H1 (cell line): ENCODE measurements at regions not wholly inside any gene's neighbourhood (a gene's known extent, or its start where the extent isn't known, plus 50 kb on each side); places are given as distances from the start of the nearest gene placed in this dataset.

Source experiments
- CTCF ChIA-PET: fragments of 300-600 bp; sonication (Branson Sonifier 250); formaldehyde crosslinking; loops from one replicate; lab custom pipeline; 2021; ENCODE audit not compliant: partially characterized antibody; lab: Charles Lee
- POLR2A ChIA-PET: fragments of 300-600 bp; sonication (Branson Sonifier 250); formaldehyde crosslinking; loops from one replicate; lab custom pipeline; 2021; ENCODE audit warnings: inconsistent platforms; ENCODE audit not compliant: partially characterized antibody; lab: Charles Lee
- DNase-seq, 2 experiments: peaks; one replicate each; pipeline versions ENCODE4 v3.0.0 to v3.0.0-alpha.2; 2010 to 2022; ENCODE audit warnings: low spot score in 2 of 2, low read depth in 1 of 2, mixed read lengths in 1 of 2
- FAIRE-seq: peaks from 2 replicates; lab custom pipeline; 2011; peaks lifted over from hg19 to GRCh38; lab: Jason Lieb, UNC
- H2AFZ ChIP-seq: 2 replicates; pipeline ENCODE4 v1.8.1; 2012; ENCODE audit warnings: low read length, inconsistent platforms
- H2AK5ac ChIP-seq: 2 replicates; pipeline ENCODE4 v1.6.1; 2013; ENCODE audit warnings: low read depth, low read length
- H2BK120ac ChIP-seq: replicated peaks from 2 replicates; pipeline ENCODE3; 2013; ENCODE audit warnings: low read depth, low read length, inconsistent platforms
- H2BK12ac ChIP-seq: 2 replicates; pipeline ENCODE4 v1.6.1; 2013; ENCODE audit warnings: low read depth, low read length
- H2BK15ac ChIP-seq: 2 replicates; pipeline ENCODE4 v1.6.1; 2013; ENCODE audit warnings: low read length
- H2BK20ac ChIP-seq: 2 replicates; pipeline ENCODE4 v1.6.1; 2013; ENCODE audit warnings: low read length
- H2BK5ac ChIP-seq: 2 replicates; pipeline ENCODE4 v1.6.1; 2013; ENCODE audit warnings: low read depth, low read length
- H3K14ac ChIP-seq: 2 replicates; pipeline ENCODE4 v1.6.1; 2013; ENCODE audit warnings: inconsistent platforms; ENCODE audit not compliant: insufficient read length
- H3K18ac ChIP-seq: 2 replicates; pipeline ENCODE4 v1.6.1; 2013; ENCODE audit warnings: low read length; ENCODE audit errors: extremely low read depth
- H3K23ac ChIP-seq: 2 replicates; pipeline ENCODE4 v1.6.1; 2013; ENCODE audit warnings: inconsistent platforms; ENCODE audit not compliant: insufficient read length
- H3K23me2 ChIP-seq: 2 replicates; pipeline ENCODE4 v1.6.1; 2013; ENCODE audit warnings: low read depth, low read length
- H3K27ac ChIP-seq: 2 replicates; pipeline ENCODE4 v1.6.1; 2011; ENCODE audit warnings: low read depth, low read length, inconsistent platforms
- H3K27me3 ChIP-seq, 4 experiments: replicated peaks in 1 of 4; 1 replicate in 1 of 4; 2 replicates in 3 of 4; pipeline versions ENCODE4 v1.6.1 to v1.8.1; 2011 to 2013; ENCODE audit warnings: low read length in 3 of 4, mild to moderate bottlenecking in 3 of 4, inconsistent platforms in 2 of 4, mixed read lengths in 2 of 4, moderate library complexity in 1 of 4; ENCODE audit not compliant: control insufficient read depth in 3 of 4, insufficient read depth in 3 of 4; ENCODE audit errors: extremely low read depth in 1 of 4
- H3K36me3 ChIP-seq, 4 experiments: 2 replicates each; pipeline versions ENCODE4 v1.6.1 to v1.8.1; 2011 to 2013; ENCODE audit warnings: mild to moderate bottlenecking in 4 of 4, low read length in 3 of 4, moderate library complexity in 2 of 4, control low read depth in 1 of 4, inconsistent platforms in 1 of 4; ENCODE audit not compliant: insufficient read depth in 4 of 4, control insufficient read depth in 2 of 4
- H3K4ac ChIP-seq: replicated peaks from 2 replicates; pipeline ENCODE3; 2013; ENCODE audit warnings: low read length, low read depth, mixed read lengths, inconsistent platforms; ENCODE audit not compliant: insufficient read length
- H3K4me1 ChIP-seq, 4 experiments: replicated peaks in 1 of 4; 1 replicate in 1 of 4; 2 replicates in 3 of 4; pipeline versions ENCODE4 v1.6.1 to v1.8.1; 2011 to 2013; ENCODE audit warnings: low read length in 3 of 4, inconsistent platforms in 2 of 4, mixed read lengths in 1 of 4; ENCODE audit not compliant: insufficient read depth in 4 of 4, control insufficient read depth in 3 of 4
- H3K4me2 ChIP-seq, 2 experiments: 2 replicates each; pipeline versions ENCODE4 v1.6.1 to v1.8.1; 2011 to 2013; ENCODE audit warnings: low read depth in 2 of 2, low read length in 2 of 2, control low read depth in 1 of 2, inconsistent platforms in 1 of 2, mild to moderate bottlenecking in 1 of 2; ENCODE audit not compliant: insufficient read depth in 1 of 2
- H3K4me3 ChIP-seq, 4 experiments: fragments of 200-600, 300-600 bp in 1 of 4; sonication (generic), shearing (Covaris generic), sonication (Bioruptor Twin) in 1 of 4; 2 replicates each; pipeline versions ENCODE4 v1.5.1 to v1.8.1; 2011 to 2016; ENCODE audit warnings: low read length in 4 of 4, low read depth in 3 of 4, control low read depth in 2 of 4, inconsistent platforms in 2 of 4, mild to moderate bottlenecking in 2 of 4, mixed read lengths in 1 of 4, moderate library complexity in 1 of 4; ENCODE audit not compliant: insufficient read depth in 2 of 4; ENCODE audit errors: extremely low read depth in 1 of 4
- H3K56ac ChIP-seq: replicated peaks from 2 replicates; pipeline ENCODE3; 2013; ENCODE audit warnings: low read depth, mild to moderate bottlenecking, mixed read lengths, low read length, inconsistent platforms; ENCODE audit not compliant: insufficient read length
- H3K79me1 ChIP-seq: 2 replicates; pipeline ENCODE4 v1.6.1; 2013; ENCODE audit warnings: low read depth, low read length, control low read depth
- H3K79me2 ChIP-seq, 2 experiments: 2 replicates each; pipeline versions ENCODE4 v1.6.1 to v1.8.1; 2012 to 2013; ENCODE audit warnings: low read length in 2 of 2, mild to moderate bottlenecking in 2 of 2, inconsistent platforms in 1 of 2; ENCODE audit not compliant: insufficient read depth in 2 of 2, control insufficient read depth in 1 of 2
- H3K9ac ChIP-seq, 4 experiments: replicated peaks in 1 of 4; 1 replicate in 1 of 4; 2 replicates in 3 of 4; pipeline versions ENCODE4 v1.6.1 to v1.8.1; 2011 to 2013; ENCODE audit warnings: low read depth in 3 of 4, low read length in 3 of 4, control low read depth in 2 of 4, mild to moderate bottlenecking in 2 of 4, moderate library complexity in 2 of 4, inconsistent platforms in 1 of 4; ENCODE audit errors: extremely low read depth in 1 of 4
- H3K9me3 ChIP-seq, 2 experiments: 2 replicates each; pipeline versions ENCODE4 v1.6.1 to v1.8.1; 2012 to 2013; ENCODE audit warnings: mild to moderate bottlenecking in 2 of 2, moderate library complexity in 2 of 2, control low read depth in 1 of 2, inconsistent platforms in 1 of 2, low read depth in 1 of 2, low read length in 1 of 2, mixed read lengths in 1 of 2; ENCODE audit not compliant: insufficient read depth in 2 of 2
- H4K20me1 ChIP-seq, 2 experiments: replicated peaks in 1 of 2; 2 replicates each; pipeline versions ENCODE3 to v1.8.1; 2011 to 2013; ENCODE audit warnings: inconsistent platforms in 2 of 2, low read length in 2 of 2, mild to moderate bottlenecking in 1 of 2; ENCODE audit not compliant: insufficient read depth in 2 of 2, control insufficient read depth in 1 of 2
- H4K5ac ChIP-seq: 2 replicates; pipeline ENCODE4 v1.6.1; 2013; ENCODE audit warnings: low read length, low read depth, mixed read lengths, inconsistent platforms; ENCODE audit not compliant: insufficient read length
- H4K8ac ChIP-seq: 2 replicates; pipeline ENCODE4 v1.8.0; 2013; ENCODE audit warnings: mild to moderate bottlenecking, moderate library complexity, low read length, inconsistent platforms; ENCODE audit not compliant: insufficient read depth; ENCODE audit errors: extremely low read depth
- H4K91ac ChIP-seq: replicated peaks from 2 replicates; pipeline ENCODE3; 2013; ENCODE audit warnings: low read length, mixed read lengths, inconsistent platforms; ENCODE audit not compliant: insufficient read length
- WGBS, 2 experiments: shearing (Covaris generic) in 1 of 2; methylation state at CpG; one replicate each; pipeline versions ENCODE4 v1.1.6 to v1.1.7; 2013 to 2015; ENCODE audit warnings: low lambda C conversion rate in 2 of 2, mixed read lengths in 2 of 2, inconsistent platforms in 1 of 2, low coverage in 1 of 2, missing lambda C conversion rate in 1 of 2; ENCODE audit not compliant: insufficient replicate concordance in 2 of 2, insufficient coverage in 1 of 2, insufficient read length in 1 of 2; ENCODE audit errors: extremely low coverage in 1 of 2, missing lambda C conversion rate in 1 of 2; 5-methylcytosine and 5-hydroxymethylcytosine counted together
- TF ChIP-seq, protein P1 (sequence below): IDR thresholded peaks from 2 replicates; pipeline ENCODE4 v1.6.1; 2012; ENCODE audit warnings: low read length, inconsistent platforms

DNA sequence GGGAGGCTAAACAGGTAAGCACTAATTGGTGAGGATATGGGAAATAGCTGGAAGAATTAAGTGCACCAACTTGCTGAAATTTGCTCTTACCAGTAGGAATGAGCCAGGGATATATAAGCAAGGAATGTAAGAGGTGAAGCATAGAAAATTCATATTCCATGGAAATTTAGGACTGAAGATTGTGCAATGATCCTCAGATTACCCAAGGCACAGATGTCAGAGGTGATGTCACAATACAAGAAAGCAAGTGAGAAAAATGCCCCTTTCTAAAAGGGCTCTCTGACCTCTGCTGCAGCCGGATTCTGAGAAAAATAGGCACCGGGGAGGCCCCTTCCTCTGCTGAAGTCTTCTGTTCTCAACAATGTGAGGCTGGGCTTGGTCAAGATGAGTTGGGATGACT lies 112.3 kb upstream of the ZNF678 start:
- Histone ChIP-seq H2BK5ac (no peak overlapping the region), H3K27me3 (no peaks in the 10 kb centered on the region), H3K9ac (no peak overlapping the region), H2BK20ac (no peak overlapping the region), H2AFZ (no peak overlapping the region), H3K27ac (no peak overlapping the region), H3K23ac (no peak overlapping the region), H2BK12ac (no peak overlapping the region), H3K4me3 (no peak overlapping the region), H2BK120ac (no peak overlapping the region), H3K18ac (no peak overlapping the region), H3K36me3 (no peaks in the 10 kb centered on the region), H3K56ac (no peak overlapping the region), H2AK5ac (no peak overlapping the region), H3K4me1 (no peaks in the 10 kb centered on the region), H3K4me2 (no peak overlapping the region), H3K9me3 (no peaks in the 10 kb centered on the region), H3K79me2 (no peaks in the 10 kb centered on the region), H4K5ac (no peak overlapping the region), H3K79me1 (no peaks in the 10 kb centered on the region), H4K20me1 (peaks cover 0 to 2% of the 10 kb centered on the region in 2 experiments), H3K23me2 (0 out of 2 replicates have a peak, but pooled peaks cover 2% of the 10 kb centered on the region), H2BK15ac (no peak overlapping the region), H3K4ac (no peak overlapping the region), H4K91ac (no peak overlapping the region), H4K8ac (no peak overlapping the region), H3K14ac (no peak overlapping the region)
- POLR2A ChIA-PET: interaction anchor here (0.9 kb wide), 1 partner anchor 10 kb away, joined by 3 read pairs; no protein-coding TSS in a partner anchor
- TF ChIP-seq, protein P1, sequence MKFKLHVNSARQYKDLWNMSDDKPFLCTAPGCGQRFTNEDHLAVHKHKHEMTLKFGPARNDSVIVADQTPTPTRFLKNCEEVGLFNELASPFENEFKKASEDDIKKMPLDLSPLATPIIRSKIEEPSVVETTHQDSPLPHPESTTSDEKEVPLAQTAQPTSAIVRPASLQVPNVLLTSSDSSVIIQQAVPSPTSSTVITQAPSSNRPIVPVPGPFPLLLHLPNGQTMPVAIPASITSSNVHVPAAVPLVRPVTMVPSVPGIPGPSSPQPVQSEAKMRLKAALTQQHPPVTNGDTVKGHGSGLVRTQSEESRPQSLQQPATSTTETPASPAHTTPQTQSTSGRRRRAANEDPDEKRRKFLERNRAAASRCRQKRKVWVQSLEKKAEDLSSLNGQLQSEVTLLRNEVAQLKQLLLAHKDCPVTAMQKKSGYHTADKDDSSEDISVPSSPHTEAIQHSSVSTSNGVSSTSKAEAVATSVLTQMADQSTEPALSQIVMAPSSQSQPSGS: no peak
- DNase-seq (no peak), FAIRE-seq (no peak)
- CTCF ChIA-PET: interaction anchor here (1.1 to 4.9 kb wide), 6 partner anchors 8 to 379 kb away, joined by 3 to 46 read pairs (median 7); no protein-coding TSS in a partner anchor
- 100% methylated on average over 2 of the region's 2 CpGs; no CpG with 5 or more reads in 1 of the 2 experiments for WGBS, 2 experiments
